DMS114 treated with DMSO at 0.1 percent for 48 hours (cell line): ENCODE measurements at regions not wholly inside any gene's neighbourhood (a gene's known extent, or its start where the extent isn't known, plus 50 kb on each side); places are given as distances from the start of the nearest gene placed in this dataset.

ENCODE experiments used
- DNase-seq: peaks from one replicate; lab custom pipeline; 2025; ENCODE audit not compliant: unreplicated experiment; lab: John Stamatoyannopoulos, UW

- DNase-seq = no peak
Observed at GRCh38 chr3:144200466-144200865, 228.8 kb downstream of the DIPK2A start.

GRCh38 chr3:144221761-144222160 is 250.1 kb downstream of the DIPK2A start:
- DNase-seq = no peak

- DNase-seq = no peak
Observed at GRCh38 chr3:144229330-144229729, 257.7 kb downstream of the DIPK2A start.

- no peak for DNase-seq
Observed at GRCh38 chr3:144229953-144230352, 258.3 kb downstream of the DIPK2A start.

- DNase-seq = no peak
Observed at GRCh38 chr3:144235489-144235888, 263.9 kb downstream of the DIPK2A start.

GRCh38 chr3:144237351-144237750 is 265.7 kb downstream of the DIPK2A start:
- DNase-seq = no peak

- DNase-seq = no peak
Observed at GRCh38 chr3:144241404-144241803, 269.8 kb downstream of the DIPK2A start.

- DNase-seq = no peak
Observed at GRCh38 chr3:144242747-144243146, 271.1 kb downstream of the DIPK2A start.

GRCh38 chr3:144244662-144245061 is 273.0 kb downstream of the DIPK2A start:
- no peak for DNase-seq

GRCh38 chr3:144252896-144253295 is 281.3 kb downstream of the DIPK2A start:
- no peak for DNase-seq

- DNase-seq = no peak
Observed at GRCh38 chr3:144257381-144257780, 285.8 kb downstream of the DIPK2A start.

GRCh38 chr3:144259267-144259666 is 287.6 kb downstream of the DIPK2A start:
- DNase-seq = no peak

GRCh38 chr3:144263706-144264105 is 292.1 kb downstream of the DIPK2A start:
- DNase-seq = no peak

GRCh38 chr3:144264350-144264749 is 292.7 kb downstream of the DIPK2A start:
- no peak for DNase-seq

GRCh38 chr3:144264794-144265193 is 293.2 kb downstream of the DIPK2A start:
- DNase-seq = no peak

- DNase-seq = no peak
Observed at GRCh38 chr3:144265542-144266100, 294.0 kb downstream of the DIPK2A start.

GRCh38 chr3:144270100-144270499 is 298.5 kb downstream of the DIPK2A start:
- no peak for DNase-seq

- DNase-seq = no peak
Observed at GRCh38 chr3:144272680-144273079, 301.1 kb downstream of the DIPK2A start.

- DNase-seq = no peak
Observed at GRCh38 chr3:144273601-144274000, 302.0 kb downstream of the DIPK2A start.

GRCh38 chr3:144275005-144275404 is 303.4 kb downstream of the DIPK2A start:
- no peak for DNase-seq

GRCh38 chr3:144282313-144282712 is 310.7 kb downstream of the DIPK2A start:
- no peak for DNase-seq

GRCh38 chr3:144286235-144286910 is 314.8 kb downstream of the DIPK2A start:
- DNase-seq = no peak

- no peak for DNase-seq
Observed at GRCh38 chr3:144287001-144287400, 315.4 kb downstream of the DIPK2A start.
